Thyroid gland (tissue), 4 donors: ENCODE measurements at regions not wholly inside any gene's neighbourhood (a gene's known extent, or its start where the extent isn't known, plus 50 kb on each side); places are given as distances from the start of the nearest gene placed in this dataset.

Source experiments
- CTCF ChIP-seq, 6 experiments: fragments of 200-600 bp in 3 of 6; fragments of 450-650 bp in 3 of 6; sonication (generic) in 3 of 6; IDR thresholded peaks; one replicate each; pipeline ENCODE4 v1.5.1; 2016 to 2019; ENCODE audit warnings: antibody characterized with exemption in 6 of 6, mild to moderate bottlenecking in 2 of 6, inconsistent platforms in 1 of 6, moderate library complexity in 1 of 6
- POLR2A ChIP-seq, 2 donors: fragments of 450-650 bp; IDR thresholded peaks; one replicate each; pipeline ENCODE4 v1.6.1; 2017; ENCODE audit warnings: antibody characterized with exemption in 2 of 2, mild to moderate bottlenecking in 2 of 2, moderate library complexity in 1 of 2

DNA sequence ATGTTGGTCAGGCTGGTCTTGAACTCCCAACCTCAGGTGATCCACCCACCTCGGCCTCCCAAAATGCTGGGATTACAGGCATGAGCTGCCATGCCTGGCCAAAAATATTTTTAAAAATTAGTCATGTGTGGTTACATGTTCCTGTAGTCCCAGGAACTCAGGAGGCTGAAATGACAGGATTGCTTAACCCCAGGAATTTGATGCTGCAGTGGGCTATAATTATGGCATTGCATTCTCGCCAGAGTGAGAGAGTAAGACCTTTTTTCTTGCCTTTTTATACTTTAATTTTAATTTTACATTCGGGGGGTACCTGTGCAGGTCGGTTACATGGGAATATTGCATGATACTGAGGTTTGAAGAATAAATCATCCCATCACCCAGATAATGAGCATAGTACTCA is 86.6 kb upstream of the ZNF92 start:
- TF ChIP-seq CTCF (IDR thresholded peaks at IDR 0.05) (no peak), POLR2A (IDR thresholded peaks at IDR 0.05) (no peak)
